HG03103 (cell line): ENCODE measurements at regions not wholly inside any gene's neighbourhood (a gene's known extent, or its start where the extent isn't known, plus 50 kb on each side); places are given as distances from the start of the nearest gene placed in this dataset.
"Not testable (repeated sequence)": the region's sequence is repeated elsewhere in the genome, so short reads cannot be mapped to it uniquely, and the experiment has no call there.

Experiments
- ATAC-seq: cut with Tn5 transposase; IDR thresholded peaks from one replicate; pipeline ENCODE4 v1.9.1; 2021; ENCODE audit warnings: low read depth; ENCODE audit not compliant: unreplicated experiment

DNA sequence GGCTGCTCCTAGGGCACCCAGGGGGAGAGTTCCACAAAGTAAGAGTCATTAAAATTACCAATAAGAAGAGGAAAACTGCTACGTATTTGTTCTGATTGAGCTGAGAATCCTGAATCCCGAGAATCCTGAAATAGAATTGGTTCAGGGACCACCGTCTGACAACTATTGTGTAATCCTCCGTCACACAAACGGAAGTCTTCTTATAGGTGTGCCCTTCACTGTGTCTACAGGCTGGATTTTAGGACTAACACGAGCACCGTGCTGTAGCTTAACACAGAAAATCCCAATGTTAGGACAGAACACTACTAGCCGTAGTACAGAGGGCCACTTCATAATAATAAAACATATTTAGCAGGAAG lies 50.6 kb upstream of the RNF182 start:
- no peak for ATAC-seq

- ATAC-seq = peak; percentile 56
Observed at GRCh38 chr6:13873288-13874190, 51.2 kb upstream of the RNF182 start.

- no peak for ATAC-seq
Observed at GRCh38 chr6:13872681-13873080, 52.1 kb upstream of the RNF182 start.

DNA sequence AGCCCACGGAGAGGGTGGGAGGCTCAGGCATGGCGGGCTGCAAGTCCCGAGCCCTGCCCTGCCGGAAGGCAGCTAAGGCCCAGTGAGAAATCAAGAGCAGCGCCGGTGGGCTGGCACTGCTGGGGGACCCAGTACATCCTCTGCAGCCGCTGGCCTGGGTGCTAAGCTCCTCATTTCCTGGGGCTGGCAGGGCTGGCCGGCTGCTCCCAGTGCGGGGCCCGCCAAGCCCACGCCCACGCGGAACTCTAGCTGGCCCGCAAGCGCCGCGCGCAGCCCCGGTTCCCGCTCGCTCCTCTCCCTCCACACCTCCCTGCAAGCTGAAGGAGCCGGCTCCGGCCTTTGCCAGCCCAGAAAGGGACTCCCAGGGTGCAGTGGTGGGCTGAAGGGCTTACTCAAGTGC lies 52.7 kb upstream of the RNF182 start:
- not testable (repeated sequence) for ATAC-seq

DNA sequence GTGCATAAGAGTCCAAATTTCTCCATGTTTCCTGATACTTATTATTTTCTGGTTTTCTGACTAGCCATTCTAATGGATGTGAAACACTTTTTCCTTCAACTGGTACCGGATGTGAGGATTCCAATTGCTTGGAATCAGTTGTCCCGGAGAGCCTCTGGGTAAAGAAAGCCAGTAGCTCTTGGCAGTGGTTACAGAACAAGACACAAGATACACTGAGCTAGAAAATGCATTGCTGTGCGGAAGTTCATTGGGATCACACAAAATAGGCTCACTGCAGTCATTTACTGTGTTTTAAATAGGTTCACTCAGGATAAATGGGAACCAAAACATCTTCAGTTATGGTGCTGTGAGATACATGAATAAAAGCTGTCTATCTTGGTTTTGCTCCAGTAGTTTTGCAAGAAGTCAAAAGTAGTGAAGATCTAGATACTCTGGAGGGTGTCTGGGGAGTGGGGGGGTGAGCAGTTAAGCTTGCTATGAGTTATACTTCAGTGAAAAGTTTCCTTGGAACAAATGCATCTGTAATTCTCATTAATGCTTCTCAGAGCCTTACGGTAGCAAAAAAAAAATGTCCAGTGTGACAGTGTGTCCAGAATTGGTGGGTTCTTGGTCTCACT lies 54.4 kb upstream of the RNF182 start:
- no peak for ATAC-seq

GRCh38 chr6:13868236-13868635 lies 53.9 kb upstream of the MCUR1 start:
- no peak for ATAC-seq

DNA sequence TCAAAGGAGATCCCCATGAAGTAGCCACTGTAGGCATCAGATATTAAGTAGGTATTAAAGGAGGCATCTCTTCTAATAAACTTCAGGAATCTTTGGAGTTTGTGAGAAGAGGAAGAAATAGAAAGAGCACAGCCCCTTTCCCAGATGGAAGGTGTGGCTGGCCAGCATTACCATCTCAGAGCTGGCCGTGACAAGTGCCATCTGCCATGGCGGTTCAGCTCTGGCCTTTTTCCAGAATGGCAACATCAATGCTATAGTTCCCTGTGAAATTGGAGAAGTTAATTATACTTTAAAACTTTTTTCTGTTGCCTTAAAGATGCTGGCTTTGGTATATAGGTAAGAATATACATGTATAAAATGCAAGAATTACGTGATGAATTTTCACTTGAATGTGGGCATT lies 51.9 kb upstream of the MCUR1 start:
- ATAC-seq = no peak

DNA sequence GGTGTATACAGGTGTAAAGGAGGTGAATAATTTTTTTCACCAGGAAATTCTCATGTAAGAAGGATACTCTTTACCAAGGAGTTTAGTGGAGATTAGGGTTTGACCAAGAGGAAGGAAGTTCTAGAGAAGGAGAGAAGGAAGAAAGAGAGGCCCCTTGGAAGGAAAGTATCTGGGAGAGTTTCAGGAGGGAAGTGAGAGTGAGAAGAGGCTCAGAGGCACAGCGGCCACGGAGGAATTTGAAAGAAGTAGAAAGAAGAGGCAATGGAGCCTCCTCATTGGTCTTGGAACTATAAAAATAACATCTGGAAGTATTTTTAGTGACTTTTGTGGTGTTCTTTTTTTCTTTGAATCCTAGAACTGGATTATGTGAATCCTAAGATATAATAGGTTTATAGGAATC lies 50.8 kb upstream of the MCUR1 start:
- ATAC-seq = no peak

- ATAC-seq = not testable (repeated sequence)
Observed at GRCh38 chr6:13864669-13865068, 50.3 kb upstream of the MCUR1 start.
